ENCODE measurements at regions not wholly inside any gene's neighbourhood (a gene's known extent, or its start where the extent isn't known, plus 50 kb on each side); places are given as distances from the start of the nearest gene placed in this dataset.

GRCh38 chr10:28434063-28434462 is 98.9 kb upstream of the WAC start:
- no peak for TF ChIP-seq ZNF460 (CRISPR knock-in tag; IDR thresholded peaks at IDR 0.05; ENCODE audit: borderline replicate concordance)
- no peak for TF ChIP-seq AHDC1 (CRISPR knock-in tag; IDR thresholded peaks at IDR 0.05; ENCODE audit: borderline replicate concordance)
- no peak for TF ChIP-seq RCOR2 (CRISPR knock-in tag; IDR thresholded peaks at IDR 0.05)

All from HepG2 (cell line).